Testis (tissue), 2 donors: ENCODE measurements at regions not wholly inside any gene's neighbourhood (a gene's known extent, or its start where the extent isn't known, plus 50 kb on each side); places are given as distances from the start of the nearest gene placed in this dataset.

ENCODE experiments used
- POLR2A ChIP-seq: fragments of 450-650 bp; IDR thresholded peaks from one replicate; pipeline ENCODE4 v1.6.1; 2017; ENCODE audit warnings: antibody characterized with exemption, mild to moderate bottlenecking, moderate library complexity
- TF ChIP-seq, protein P1 (sequence below), 3 experiments: fragments of 450-650 bp in 2 of 3; fragments of 200-600 bp in 1 of 3; sonication (generic) in 1 of 3; IDR thresholded peaks; one replicate each; pipeline ENCODE4 v1.5.1; 2016 to 2019; ENCODE audit warnings: antibody characterized with exemption in 3 of 3, mild to moderate bottlenecking in 2 of 3, moderate library complexity in 1 of 3

GRCh38 chr11:42257534-42257933, 798.1 kb upstream of the LRRC4C start:
- TF ChIP-seq, protein P1, sequence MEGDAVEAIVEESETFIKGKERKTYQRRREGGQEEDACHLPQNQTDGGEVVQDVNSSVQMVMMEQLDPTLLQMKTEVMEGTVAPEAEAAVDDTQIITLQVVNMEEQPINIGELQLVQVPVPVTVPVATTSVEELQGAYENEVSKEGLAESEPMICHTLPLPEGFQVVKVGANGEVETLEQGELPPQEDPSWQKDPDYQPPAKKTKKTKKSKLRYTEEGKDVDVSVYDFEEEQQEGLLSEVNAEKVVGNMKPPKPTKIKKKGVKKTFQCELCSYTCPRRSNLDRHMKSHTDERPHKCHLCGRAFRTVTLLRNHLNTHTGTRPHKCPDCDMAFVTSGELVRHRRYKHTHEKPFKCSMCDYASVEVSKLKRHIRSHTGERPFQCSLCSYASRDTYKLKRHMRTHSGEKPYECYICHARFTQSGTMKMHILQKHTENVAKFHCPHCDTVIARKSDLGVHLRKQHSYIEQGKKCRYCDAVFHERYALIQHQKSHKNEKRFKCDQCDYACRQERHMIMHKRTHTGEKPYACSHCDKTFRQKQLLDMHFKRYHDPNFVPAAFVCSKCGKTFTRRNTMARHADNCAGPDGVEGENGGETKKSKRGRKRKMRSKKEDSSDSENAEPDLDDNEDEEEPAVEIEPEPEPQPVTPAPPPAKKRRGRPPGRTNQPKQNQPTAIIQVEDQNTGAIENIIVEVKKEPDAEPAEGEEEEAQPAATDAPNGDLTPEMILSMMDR (IDR thresholded peaks at IDR 0.05), result no peak
- no peak for TF ChIP-seq POLR2A
